ENCODE measurements at regions not wholly inside any gene's neighbourhood (a gene's known extent, or its start where the extent isn't known, plus 50 kb on each side); places are given as distances from the start of the nearest gene placed in this dataset.

DNA sequence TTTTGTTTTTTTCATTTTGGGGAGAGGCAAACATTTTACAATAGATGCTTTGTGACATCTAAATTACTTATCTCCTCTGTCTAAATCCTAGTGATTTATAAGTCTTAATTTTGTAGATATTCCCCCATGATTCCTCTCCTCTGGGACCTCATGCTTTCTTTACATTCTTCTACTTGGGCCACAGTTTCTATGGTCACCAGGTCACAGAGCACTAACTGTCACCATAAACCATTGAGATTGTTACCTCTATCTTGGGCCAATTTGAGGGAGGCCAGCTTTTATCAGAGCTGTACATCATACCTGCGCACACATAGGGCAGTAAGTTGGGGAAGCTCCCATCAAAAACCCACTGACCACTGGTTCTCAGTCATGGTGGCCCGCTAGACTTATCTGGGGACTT, 582.1 kb upstream of the SALL1 start:
- TF ChIP-seq CTCF (IDR thresholded peaks at IDR 0.05; ENCODE audit: poor library complexity) (no peak), EZH2phosphoT487 (IDR thresholded peaks at IDR 0.05; ENCODE audit: low read depth, severe bottlenecking, unreplicated experiment) (no peak), EZH2 (IDR thresholded peaks at IDR 0.05; ENCODE audit: borderline replicate concordance) (no peak)
